ENCODE measurements at regions not wholly inside any gene's neighbourhood (a gene's known extent, or its start where the extent isn't known, plus 50 kb on each side); places are given as distances from the start of the nearest gene placed in this dataset.

- TF ChIP-seq CTCF (conservative IDR thresholded peaks at IDR 0.05; ENCODE audit: low read depth, low read length) = no peak
- no peak for TF ChIP-seq RAD21 (IDR thresholded peaks at IDR 0.05; ENCODE audit: low read length)
- no peak for TF ChIP-seq CEBPB (IDR thresholded peaks at IDR 0.05; ENCODE audit: low read depth, low read length)
- TF ChIP-seq POLR2A (IDR thresholded peaks at IDR 0.05; ENCODE audit: low read depth, low read length) = no peak
- no peak for TF ChIP-seq MXI1 (IDR thresholded peaks at IDR 0.05; ENCODE audit: borderline replicate concordance, low read depth, low read length)
- TF ChIP-seq USF2 (IDR thresholded peaks at IDR 0.05; ENCODE audit: low read depth, low read length) = no peak
- TF ChIP-seq ELK1 (IDR thresholded peaks at IDR 0.05; ENCODE audit: borderline replicate concordance, low read depth, low read length) = no peak
- no peak for TF ChIP-seq CHD1 (IDR thresholded peaks at IDR 0.05; ENCODE audit: low read depth, low read length)
- TF ChIP-seq FOS (IDR thresholded peaks at IDR 0.05; ENCODE audit: low read depth, low read length) = no peak
- TF ChIP-seq MAFK (IDR thresholded peaks at IDR 0.05; ENCODE audit: low read depth, low read length) = no peak
- no peak for TF ChIP-seq NFE2L2 (IDR thresholded peaks at IDR 0.05; ENCODE audit: low read depth, low read length)
Measured at GRCh38 chr3:182592747-182593146, 200.6 kb upstream of the ATP11B start.
